HCT116 (cell line): ENCODE measurements at regions not wholly inside any gene's neighbourhood (a gene's known extent, or its start where the extent isn't known, plus 50 kb on each side); places are given as distances from the start of the nearest gene placed in this dataset.

Experiments used
- ATAC-seq: fragments of 200-7000 bp; cut with Tn5 transposase; 2 replicates; pipeline ENCODE4 v1.9.1; 2020; ENCODE audit warnings: mild to moderate bottlenecking, moderate library complexity
- BruUV-seq: library from RNA; stranded (reverse); fragments of 400-500 nt; replicated peaks from 2 replicates; lab custom pipeline; 2021; lab: Mats Ljungman, UMichigan
- CTCF ChIA-PET: fragments of 300-600 bp; sonication (Branson Sonifier 250); formaldehyde crosslinking; loops from one replicate; lab custom pipeline; 2021; ENCODE audit warnings: antibody characterized with exemption; lab: Charles Lee
- POLR2A ChIA-PET: fragments of 300-600, 350-600 bp; sonication (Branson Sonifier 250); formaldehyde crosslinking; loops from one replicate; lab custom pipeline; 2021; ENCODE audit warnings: antibody characterized with exemption; lab: Charles Lee
- RAD21 ChIA-PET, 2 experiments: fragments of 300-600 bp; sonication (Branson Sonifier 250); formaldehyde crosslinking; loops; one replicate each; lab custom pipeline; 2023; ENCODE audit warnings: low total read pairs in 2 of 2; ENCODE audit not compliant: uncharacterized antibody in 2 of 2, unreplicated experiment in 2 of 2, low non-redundant PET in 1 of 2; lab: Charles Lee
- DNase-seq: peaks from one replicate; pipeline ENCODE4 v3.0.0-alpha.2; 2010; ENCODE audit warnings: low read depth, low spot score
- H2AFZ ChIP-seq: fragments of 200-600 bp; shearing (Covaris generic), sonication (generic); 2 replicates; pipeline ENCODE4 v1.6.1; 2017; ENCODE audit warnings: low read depth, mixed run types, mixed read lengths, antibody characterized with exemption, low read length; ENCODE audit not compliant: poor library complexity, severe bottlenecking
- H3K27ac ChIP-seq: 2 replicates; pipeline ENCODE4 v1.5.1; 2012; ENCODE audit warnings: low read depth, low read length
- H3K27me3 ChIP-seq: fragments of 200-600 bp; sonication (generic); 2 replicates; pipeline ENCODE4 v1.6.1; 2016; ENCODE audit warnings: mixed run types, low read length, mixed read lengths; ENCODE audit not compliant: insufficient read depth
- H3K36me3 ChIP-seq, 2 experiments: fragments of 200-500 bp in 1 of 2; fragments of 200-600 bp in 1 of 2; sonication (Bioruptor generic) in 1 of 2; sonication (generic) in 1 of 2; 2 replicates each; pipeline versions ENCODE4 v1.5.1 to v1.6.1; 2014 to 2016; ENCODE audit warnings: low read length in 2 of 2, inconsistent platforms in 1 of 2, mixed read lengths in 1 of 2, mixed run types in 1 of 2; ENCODE audit not compliant: insufficient read depth in 2 of 2, control insufficient read depth in 1 of 2
- H3K4me1 ChIP-seq, 2 experiments: fragments of 200-600 bp in 1 of 2; sonication (generic) in 1 of 2; 2 replicates each; pipeline versions ENCODE4 v1.5.1 to v1.6.1; 2012 to 2017; ENCODE audit warnings: low read length in 2 of 2, inconsistent platforms in 1 of 2, mild to moderate bottlenecking in 1 of 2, mixed read lengths in 1 of 2, mixed run types in 1 of 2, moderate library complexity in 1 of 2; ENCODE audit not compliant: insufficient read depth in 2 of 2, control insufficient read depth in 1 of 2
- H3K4me2 ChIP-seq: fragments of 200-600 bp; sonication (generic); 2 replicates; pipeline ENCODE4 v1.6.1; 2017; ENCODE audit warnings: mixed run types, low read length, mixed read lengths
- H3K4me3 ChIP-seq, 2 experiments: fragments of 200-600 bp in 1 of 2; sonication (generic) in 1 of 2; replicated peaks in 1 of 2; 2 replicates each; pipeline ENCODE4 v1.5.1; 2011 to 2016; ENCODE audit warnings: low read length in 2 of 2, control low read depth in 1 of 2, low read depth in 1 of 2, mild to moderate bottlenecking in 1 of 2, mixed read lengths in 1 of 2, mixed run types in 1 of 2
- H3K79me2 ChIP-seq: fragments of 200-600 bp; sonication (generic); 2 replicates; pipeline ENCODE4 v1.6.1; 2017; ENCODE audit warnings: mild to moderate bottlenecking, mixed run types, low read length, moderate library complexity, mixed read lengths; ENCODE audit not compliant: insufficient read depth
- H3K9ac ChIP-seq: fragments of 200-600 bp; sonication (generic); 2 replicates; pipeline ENCODE4 v1.6.1; 2016; ENCODE audit warnings: low read length, mixed read lengths
- H3K9me2 ChIP-seq: fragments of 200-600 bp; sonication (generic), shearing (Covaris generic); 2 replicates; pipeline ENCODE4 v1.6.1; 2017; ENCODE audit warnings: mixed run types, mild to moderate bottlenecking, moderate library complexity; ENCODE audit not compliant: insufficient read depth
- H3K9me3 ChIP-seq, 2 experiments: fragments of 200-500 bp in 1 of 2; fragments of 200-600 bp in 1 of 2; sonication (Bioruptor generic) in 1 of 2; sonication (generic) in 1 of 2; 2 replicates each; pipeline ENCODE4 v1.6.1; 2014 to 2017; ENCODE audit warnings: low read length in 2 of 2, mixed read lengths in 2 of 2, inconsistent platforms in 1 of 2, low read depth in 1 of 2, mild to moderate bottlenecking in 1 of 2, mixed run types in 1 of 2, moderate library complexity in 1 of 2; ENCODE audit not compliant: control insufficient read depth in 1 of 2, insufficient read depth in 1 of 2
- H4K20me1 ChIP-seq: fragments of 200-600 bp; sonication (generic), shearing (Covaris generic); 2 replicates; pipeline ENCODE4 v1.6.1; 2017; ENCODE audit warnings: mixed run types, mild to moderate bottlenecking, moderate library complexity; ENCODE audit not compliant: insufficient read depth
- CTCF ChIP-seq, 3 experiments: fragments of 200-600 bp in 1 of 3; sonication (generic) in 1 of 3; IDR thresholded peaks in 2 of 3; conservative IDR thresholded peaks in 1 of 3; 2 replicates each; pipeline ENCODE4 v1.5.1; 2012 to 2017; ENCODE audit warnings: low read depth in 2 of 3, low read length in 2 of 3, antibody characterized with exemption in 1 of 3, borderline replicate concordance in 1 of 3, control low read depth in 1 of 3, mild to moderate bottlenecking in 1 of 3, mixed read lengths in 1 of 3, mixed run types in 1 of 3, moderate library complexity in 1 of 3; ENCODE audit not compliant: insufficient read depth in 1 of 3
- FOSL1 ChIP-seq: IDR thresholded peaks from 2 replicates; pipeline ENCODE4 v1.6.1; 2012; ENCODE audit warnings: low read depth
- POLR2AphosphoS5 ChIP-seq: IDR thresholded peaks from 2 replicates; pipeline ENCODE4 v1.6.1; 2011; ENCODE audit warnings: mild to moderate bottlenecking, low read depth, low read length, moderate library complexity
- REST ChIP-seq: IDR thresholded peaks from 2 replicates; pipeline ENCODE4 v1.6.1; 2012; ENCODE audit warnings: low read depth
- ZBTB33 ChIP-seq: IDR thresholded peaks from 2 replicates; pipeline ENCODE4 v1.6.1; 2011; ENCODE audit warnings: mild to moderate bottlenecking, low read length, moderate library complexity; ENCODE audit not compliant: insufficient replicate concordance; ENCODE audit errors: extremely low read depth
- intact Hi-C: fragments of 100-400 bp; cut with micrococcal nuclease; formaldehyde crosslinking; loops from 2 replicates; pipeline ENCODE4 v1.10.0; 2022

GRCh38 chr14:56933446-56933845 lies 123.2 kb upstream of the OTX2 start:
- no peaks in the 10 kb centered on the region for H4K20me1 ChIP-seq
- no peaks in the 10 kb centered on the region for H3K9me3 ChIP-seq
- TF ChIP-seq FOSL1 (no peak), POLR2AphosphoS5 (no peak), REST (no peak), ZBTB33 (no peak), CTCF (IDR thresholded peaks at IDR 0.05 in 2 of 3, conservative IDR thresholded peaks at IDR 0.05 in 1 of 3; ENCODE audit: borderline replicate concordance in 1 of 3, insufficient read depth in 1 of 3, low read depth in 2 of 3, low read length in 2 of 3) (no peak)
- ATAC-seq (no peak), DNase-seq (no peak)
- no peak overlapping the region for H3K27ac ChIP-seq
- no peak overlapping the region for H3K4me3 ChIP-seq
- no peaks in the 10 kb centered on the region for H3K79me2 ChIP-seq
- H3K9ac ChIP-seq: no peak overlapping the region
- CTCF ChIA-PET: no interaction called here
- no peaks in the 10 kb centered on the region for H3K9me2 ChIP-seq
- H2AFZ ChIP-seq: no peak overlapping the region
- intact Hi-C loops: no loop called here
- RAD21 ChIA-PET: no interaction called here
- H3K27me3 ChIP-seq: no peaks in the 10 kb centered on the region
- no peak overlapping the region for H3K4me2 ChIP-seq
- H3K4me1 ChIP-seq: no peaks in the 10 kb centered on the region
- BruUV-seq: no TSS peak
- POLR2A ChIA-PET: no interaction called here
- H3K36me3 ChIP-seq: no peaks in the 10 kb centered on the region
